CD14-positive monocyte (primary cell): ENCODE measurements at regions not wholly inside any gene's neighbourhood (a gene's known extent, or its start where the extent isn't known, plus 50 kb on each side); places are given as distances from the start of the nearest gene placed in this dataset.

Experiments
- DNase-seq, 3 donors: peaks; one replicate each; pipeline ENCODE4 v3.0.0-alpha.2; 2011 to 2022
- H2AFZ ChIP-seq: 2 replicates; pipeline ENCODE4 v1.6.0; 2012; ENCODE audit warnings: mild to moderate bottlenecking, low read depth, low read length, inconsistent platforms; ENCODE audit not compliant: insufficient read depth, poor library complexity, severe bottlenecking
- H3K27ac ChIP-seq, 2 donors: 1 replicate in 1 of 2; 2 replicates in 1 of 2; pipeline ENCODE4 v1.5.1; 2012 to 2013; ENCODE audit warnings: low read length in 2 of 2, control low read depth in 1 of 2, inconsistent platforms in 1 of 2, low read depth in 1 of 2, mild to moderate bottlenecking in 1 of 2
- H3K27me3 ChIP-seq, 2 donors: one replicate each; pipeline versions ENCODE4 v1.6.0 to v1.6.1; 2011 to 2013; ENCODE audit warnings: low read length in 2 of 2; ENCODE audit not compliant: control insufficient read depth in 2 of 2, insufficient read depth in 2 of 2
- H3K36me3 ChIP-seq, 2 donors: replicated peaks in 1 of 2; 1 replicate in 1 of 2; 2 replicates in 1 of 2; pipeline versions ENCODE4 v1.5.1 to v1.6.1; 2012 to 2013; ENCODE audit warnings: low read length in 2 of 2, control low read depth in 1 of 2, inconsistent platforms in 1 of 2, mild to moderate bottlenecking in 1 of 2; ENCODE audit not compliant: insufficient read depth in 2 of 2, control insufficient read depth in 1 of 2
- H3K4me1 ChIP-seq, 2 donors: 1 replicate in 1 of 2; 2 replicates in 1 of 2; pipeline versions ENCODE4 v1.5.1 to v1.6.1; 2012 to 2013; ENCODE audit warnings: low read length in 2 of 2, control low read depth in 1 of 2, inconsistent platforms in 1 of 2, mild to moderate bottlenecking in 1 of 2, moderate library complexity in 1 of 2; ENCODE audit not compliant: insufficient read depth in 2 of 2, control insufficient read depth in 1 of 2
- H3K4me2 ChIP-seq: replicated peaks from 2 replicates; pipeline ENCODE3; 2012; ENCODE audit warnings: low read length, moderate library complexity, mild to moderate bottlenecking; ENCODE audit not compliant: poor library complexity, severe bottlenecking; ENCODE audit errors: extremely low read depth
- H3K4me3 ChIP-seq, 3 experiments: fragments of 200-600 bp in 1 of 3; sonication (generic) in 1 of 3; replicated peaks in 1 of 3; 1 replicate in 2 of 3; 2 replicates in 1 of 3; pipeline ENCODE4 v1.5.1; 2011 to 2013; ENCODE audit warnings: low read length in 3 of 3, mild to moderate bottlenecking in 3 of 3, control low read depth in 2 of 3, low read depth in 2 of 3, inconsistent platforms in 1 of 3, moderate library complexity in 1 of 3
- H3K79me2 ChIP-seq: 2 replicates; pipeline ENCODE4 v1.6.0; 2012; ENCODE audit warnings: mild to moderate bottlenecking, control low read depth, inconsistent platforms, low read length, moderate library complexity; ENCODE audit not compliant: insufficient read depth
- H3K9ac ChIP-seq: 2 replicates; pipeline ENCODE4 v1.6.0; 2017; ENCODE audit warnings: low read length, mild to moderate bottlenecking; ENCODE audit not compliant: insufficient read depth, poor library complexity, severe bottlenecking
- H3K9me3 ChIP-seq, 2 donors: replicated peaks in 1 of 2; 1 replicate in 1 of 2; 2 replicates in 1 of 2; pipeline versions ENCODE4 v1.5.1 to v1.6.1; 2012 to 2013; ENCODE audit warnings: low read length in 2 of 2, control low read depth in 1 of 2; ENCODE audit not compliant: control insufficient read depth in 1 of 2, insufficient read depth in 1 of 2
- H4K20me1 ChIP-seq: 2 replicates; pipeline ENCODE4 v1.6.0; 2012; ENCODE audit warnings: mild to moderate bottlenecking, low read length, control low read depth, moderate library complexity; ENCODE audit not compliant: insufficient read depth
- H3K27ac Mint-ChIP-seq, 7 donors: one replicate each; pipeline ENCODE4 v1.8.0; 2020; ENCODE audit warnings: mild to moderate bottlenecking in 7 of 7, mixed read lengths in 7 of 7, moderate library complexity in 6 of 7, inconsistent platforms in 2 of 7
- H3K27me3 Mint-ChIP-seq, 3 donors: one replicate each; pipeline ENCODE4 v1.8.0; 2021 to 2022; ENCODE audit warnings: low read depth in 3 of 3, mild to moderate bottlenecking in 3 of 3, mixed read lengths in 3 of 3, moderate library complexity in 3 of 3, inconsistent platforms in 1 of 3
- H3K36me3 Mint-ChIP-seq, 2 donors: one replicate each; pipeline ENCODE4 v1.8.0; 2020; ENCODE audit warnings: mixed read lengths in 2 of 2, inconsistent platforms in 1 of 2, mild to moderate bottlenecking in 1 of 2
- H3K4me1 Mint-ChIP-seq: one replicate; pipeline ENCODE4 v1.8.0; 2020; ENCODE audit warnings: mild to moderate bottlenecking, mixed read lengths
- H3K4me3 Mint-ChIP-seq, 2 donors: one replicate each; pipeline ENCODE4 v1.8.0; 2020; ENCODE audit warnings: mild to moderate bottlenecking in 2 of 2, mixed read lengths in 2 of 2, moderate library complexity in 1 of 2
- H3K9me3 Mint-ChIP-seq, 7 donors: one replicate each; pipeline ENCODE4 v1.8.0; 2020 to 2022; ENCODE audit warnings: mixed read lengths in 7 of 7, mild to moderate bottlenecking in 6 of 7, moderate library complexity in 6 of 7, inconsistent platforms in 2 of 7
- WGBS: methylation state at CpG from one replicate; pipeline ENCODE4 v1.1.5; 2013; ENCODE audit warnings: missing lambda C conversion rate; ENCODE audit not compliant: insufficient coverage; 5-methylcytosine and 5-hydroxymethylcytosine counted together
- intact Hi-C, 2 donors: fragments of 100-400 bp; cut with micrococcal nuclease; formaldehyde crosslinking; loops; one replicate each; pipeline versions ENCODE4 v1.15.0 to v1.15.1; 2023
- TF ChIP-seq, protein P1 (sequence below): fragments of 200-600 bp; IDR thresholded peaks from one replicate; pipeline ENCODE4 v1.8.0; 2022; ENCODE audit warnings: antibody characterized with exemption, mild to moderate bottlenecking

DNA sequence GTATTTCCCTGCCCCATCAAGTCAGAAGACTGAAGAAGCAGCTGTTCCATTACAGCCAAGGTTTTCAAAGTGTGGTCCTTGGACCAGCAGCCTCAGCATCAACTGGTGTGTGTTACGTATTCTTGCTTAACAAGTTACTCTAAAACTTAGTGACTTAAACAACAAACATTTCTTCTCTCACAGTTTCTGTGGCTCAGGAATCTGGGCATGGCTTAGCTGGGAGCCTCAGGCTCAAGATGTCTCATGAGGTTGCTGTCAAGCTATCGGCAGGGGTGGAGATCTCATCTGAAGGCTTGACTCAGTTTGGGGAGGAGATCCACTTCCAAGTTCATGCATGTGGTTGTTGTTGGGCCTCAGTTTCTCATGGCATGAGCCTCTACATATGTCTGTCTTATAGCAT is 174.5 kb downstream of the KTN1 start:
- Mint-ChIP-seq H3K4me3 (no peak overlapping the region), H3K9me3 (peaks cover 0 to 2% (median 0%) of the 10 kb centered on the region in 7 donors)
- WGBS: 100% methylated on average over 1 of the region's 2 CpGs

DNA sequence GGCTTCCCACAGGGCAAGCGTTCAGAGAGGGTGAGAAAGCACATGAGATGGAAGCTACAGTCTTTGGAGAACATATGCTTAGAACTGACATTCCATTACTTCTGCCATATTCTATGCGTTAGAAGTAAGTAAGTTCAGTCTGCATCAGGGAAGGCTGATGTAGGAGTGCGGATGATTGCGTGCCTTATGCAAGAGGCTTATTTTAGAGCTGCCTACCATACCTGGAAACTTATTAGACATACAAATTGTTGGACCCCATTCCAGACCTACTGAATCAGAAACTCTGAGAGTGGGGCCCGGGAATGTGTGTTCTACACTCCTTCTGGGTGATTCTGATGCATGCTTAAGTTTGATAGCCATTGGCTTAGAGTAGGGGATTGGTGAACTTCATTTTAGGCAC is 174.9 kb downstream of the KTN1 start:
- intact Hi-C loops: no loop called here
- no peaks in the 10 kb centered on the region for H4K20me1 ChIP-seq
- no peak overlapping the region for H3K4me3 Mint-ChIP-seq
- H3K79me2 ChIP-seq: no peaks in the 10 kb centered on the region
- no peaks in the 10 kb centered on the region for H3K27me3 ChIP-seq
- H3K4me1 ChIP-seq: no peaks in the 10 kb centered on the region
- H3K36me3 Mint-ChIP-seq: no peaks in the 10 kb centered on the region
- H3K27ac Mint-ChIP-seq: no peak overlapping the region
- H2AFZ ChIP-seq: no peak overlapping the region
- TF ChIP-seq, protein P1, sequence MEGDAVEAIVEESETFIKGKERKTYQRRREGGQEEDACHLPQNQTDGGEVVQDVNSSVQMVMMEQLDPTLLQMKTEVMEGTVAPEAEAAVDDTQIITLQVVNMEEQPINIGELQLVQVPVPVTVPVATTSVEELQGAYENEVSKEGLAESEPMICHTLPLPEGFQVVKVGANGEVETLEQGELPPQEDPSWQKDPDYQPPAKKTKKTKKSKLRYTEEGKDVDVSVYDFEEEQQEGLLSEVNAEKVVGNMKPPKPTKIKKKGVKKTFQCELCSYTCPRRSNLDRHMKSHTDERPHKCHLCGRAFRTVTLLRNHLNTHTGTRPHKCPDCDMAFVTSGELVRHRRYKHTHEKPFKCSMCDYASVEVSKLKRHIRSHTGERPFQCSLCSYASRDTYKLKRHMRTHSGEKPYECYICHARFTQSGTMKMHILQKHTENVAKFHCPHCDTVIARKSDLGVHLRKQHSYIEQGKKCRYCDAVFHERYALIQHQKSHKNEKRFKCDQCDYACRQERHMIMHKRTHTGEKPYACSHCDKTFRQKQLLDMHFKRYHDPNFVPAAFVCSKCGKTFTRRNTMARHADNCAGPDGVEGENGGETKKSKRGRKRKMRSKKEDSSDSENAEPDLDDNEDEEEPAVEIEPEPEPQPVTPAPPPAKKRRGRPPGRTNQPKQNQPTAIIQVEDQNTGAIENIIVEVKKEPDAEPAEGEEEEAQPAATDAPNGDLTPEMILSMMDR: no peak
- H3K9me3 Mint-ChIP-seq: peaks cover 0 to 2% (median 0%) of the 10 kb centered on the region in 7 donors
- no peak for DNase-seq
- H3K9ac ChIP-seq: no peak overlapping the region
- H3K27ac ChIP-seq: no peak overlapping the region
- H3K4me1 Mint-ChIP-seq: no peaks in the 10 kb centered on the region
- no peak overlapping the region for H3K4me2 ChIP-seq
- 90% methylated on average over 2 of the region's 5 CpGs for WGBS
- H3K36me3 ChIP-seq: no peaks in the 10 kb centered on the region
- H3K4me3 ChIP-seq: no peak overlapping the region
- H3K27me3 Mint-ChIP-seq: peaks cover 0 to 4% (median 4%) of the 10 kb centered on the region in 3 donors
- H3K9me3 ChIP-seq: no peaks in the 10 kb centered on the region

More for the DNA sequence above, 174.5 kb downstream of the KTN1 start:
- no peaks in the 10 kb centered on the region for H4K20me1 ChIP-seq
- H3K79me2 ChIP-seq: no peaks in the 10 kb centered on the region
- H2AFZ ChIP-seq: no peak overlapping the region
- no peak overlapping the region for H3K4me2 ChIP-seq
- H3K4me1 ChIP-seq: no peaks in the 10 kb centered on the region
- TF ChIP-seq, protein P1: no peak
- no peak overlapping the region for H3K27ac Mint-ChIP-seq
- no peak overlapping the region for H3K9ac ChIP-seq
- H3K27me3 ChIP-seq: no peaks in the 10 kb centered on the region
- H3K27ac ChIP-seq: no peak overlapping the region
- no peaks in the 10 kb centered on the region for H3K36me3 ChIP-seq
- H3K4me3 ChIP-seq: no peak overlapping the region
- no peaks in the 10 kb centered on the region for H3K9me3 ChIP-seq
- H3K27me3 Mint-ChIP-seq: peaks cover 0 to 4% (median 3%) of the 10 kb centered on the region in 3 donors
- H3K36me3 Mint-ChIP-seq: no peaks in the 10 kb centered on the region
- peaks cover under 1% of the 10 kb centered on the region for H3K4me1 Mint-ChIP-seq
- intact Hi-C loops: no loop called here
- no peak for DNase-seq
